ENCODE measurements at regions not wholly inside any gene's neighbourhood (a gene's known extent, or its start where the extent isn't known, plus 50 kb on each side); places are given as distances from the start of the nearest gene placed in this dataset.

- ChIA-PET CTCF (interaction anchor here (0.6 kb wide), 1 partner anchor 281 kb away, joined by 4 read pairs; no protein-coding TSS in a partner anchor), POLR2A (ENCODE audit: low non-redundant PET) (no interaction called here)
- no peak overlapping the region for H3K27ac ChIP-seq
- no peak for DNase-seq (ENCODE audit: low spot score)
- no peak for TF ChIP-seq CTCF (conservative IDR thresholded peaks at IDR 0.05; ENCODE audit: low read depth)
Measured at GRCh38 chr4:100828986-100829685, 311.3 kb upstream of the EMCN start.

GRCh38 chr4:100828364-100828763 lies 310.5 kb upstream of the EMCN start:
- H3K27ac ChIP-seq: no peak overlapping the region
- CTCF ChIA-PET: interaction anchor here (0.6 kb wide), 1 partner anchor 627 kb away, joined by 3 read pairs; no protein-coding TSS in a partner anchor
- no peak for TF ChIP-seq CTCF (conservative IDR thresholded peaks at IDR 0.05; ENCODE audit: low read depth)
- no peak for DNase-seq (ENCODE audit: low spot score)
- POLR2A ChIA-PET (ENCODE audit: low non-redundant PET): no interaction called here

GRCh38 chr4:100827756-100828155 lies 309.9 kb upstream of the EMCN start:
- H3K27ac ChIP-seq: no peak overlapping the region
- TF ChIP-seq CTCF (conservative IDR thresholded peaks at IDR 0.05; ENCODE audit: low read depth): no peak
- no peak for DNase-seq (ENCODE audit: low spot score)
- CTCF ChIA-PET: interaction anchor here (0.6 kb wide), 1 partner anchor 627 kb away, joined by 3 read pairs; no protein-coding TSS in a partner anchor
- POLR2A ChIA-PET (ENCODE audit: low non-redundant PET): no interaction called here

GRCh38 chr4:100826808-100827548 lies 309.2 kb upstream of the EMCN start:
- POLR2A ChIA-PET (ENCODE audit: low non-redundant PET): no interaction called here
- DNase-seq (ENCODE audit: low spot score): no peak
- CTCF ChIA-PET: no interaction called here
- H3K27ac ChIP-seq: no peak overlapping the region
- TF ChIP-seq CTCF (conservative IDR thresholded peaks at IDR 0.05; ENCODE audit: low read depth): no peak

GRCh38 chr4:100826067-100826466 lies 308.2 kb upstream of the EMCN start:
- ChIA-PET POLR2A (ENCODE audit: low non-redundant PET) (no interaction called here), CTCF (interaction anchor here (0.7 kb wide), 1 partner anchor 259 kb away, joined by 3 read pairs; no protein-coding TSS in a partner anchor)

GRCh38 chr4:100823993-100824323 lies 306.1 kb upstream of the EMCN start:
- DNase-seq (ENCODE audit: low spot score): no peak
- TF ChIP-seq CTCF (conservative IDR thresholded peaks at IDR 0.05; ENCODE audit: low read depth): no peak
- CTCF ChIA-PET: interaction anchor here (1.2 kb wide), 1 partner anchor 36 kb away, joined by 3 read pairs; no protein-coding TSS in a partner anchor
- no peak overlapping the region for H3K27ac ChIP-seq
- POLR2A ChIA-PET (ENCODE audit: low non-redundant PET): no interaction called here

More at GRCh38 chr4:100826067-100826466, 308.2 kb upstream of the EMCN start:
- no peak for DNase-seq (ENCODE audit: low spot score)
- no peak overlapping the region for H3K27ac ChIP-seq
- TF ChIP-seq CTCF (conservative IDR thresholded peaks at IDR 0.05; ENCODE audit: low read depth): no peak
